GM23338 (cell line): ENCODE measurements at regions not wholly inside any gene's neighbourhood (a gene's known extent, or its start where the extent isn't known, plus 50 kb on each side); places are given as distances from the start of the nearest gene placed in this dataset.
"Not testable (repeated sequence)": the region's sequence is repeated elsewhere in the genome, so short reads cannot be mapped to it uniquely, and the experiment has no call there.

Experiments
- CREB1 ChIP-seq: fragments of 250-450 bp; sonication (Bioruptor Pico); IDR thresholded peaks from 2 replicates; pipeline ENCODE4 v1.5.0; 2020; ENCODE audit warnings: low read depth, mild to moderate bottlenecking, moderate library complexity
- EZH2 ChIP-seq: fragments of 200-600 bp; sonication (generic); IDR thresholded peaks from one replicate; pipeline ENCODE4 v1.8.0; 2017; ENCODE audit warnings: antibody characterized with exemption, mild to moderate bottlenecking, low read depth; ENCODE audit not compliant: unreplicated experiment
- EZH2phosphoT487 ChIP-seq: fragments of 200-600 bp; sonication (generic); IDR thresholded peaks from one replicate; pipeline ENCODE4 v1.8.1; 2018; ENCODE audit warnings: antibody characterized with exemption; ENCODE audit not compliant: unreplicated experiment
- JUNB ChIP-seq: IDR thresholded peaks from one replicate; pipeline ENCODE4 v1.6.1; 2016; ENCODE audit warnings: antibody characterized with exemption; ENCODE audit not compliant: unreplicated experiment
- NANOG ChIP-seq: IDR thresholded peaks from 2 replicates; pipeline ENCODE4 v1.6.1; 2016; ENCODE audit warnings: antibody characterized with exemption, borderline replicate concordance
- POLR2AphosphoS5 ChIP-seq: IDR thresholded peaks from 2 replicates; pipeline ENCODE4 v1.6.1; 2016; ENCODE audit warnings: antibody characterized with exemption, low read depth
- STAT1 ChIP-seq: IDR thresholded peaks from one replicate; pipeline ENCODE4 v1.6.1; 2016; ENCODE audit warnings: antibody characterized with exemption; ENCODE audit not compliant: unreplicated experiment
- ZNF114 ChIP-seq: fragments of 250-450 bp; sonication (Bioruptor Pico); IDR thresholded peaks from 2 replicates; pipeline ENCODE4 v1.5.0; 2020; ENCODE audit warnings: mild to moderate bottlenecking, moderate library complexity
- ZNF331 ChIP-seq: fragments of 250-450 bp; sonication (Bioruptor Pico); IDR thresholded peaks from 2 replicates; pipeline ENCODE4 v1.5.0; 2020; ENCODE audit warnings: low read depth, mild to moderate bottlenecking, moderate library complexity
- TF ChIP-seq, protein P1 (sequence below): IDR thresholded peaks from one replicate; pipeline ENCODE4 v1.6.1; 2018; ENCODE audit warnings: antibody characterized with exemption; ENCODE audit not compliant: unreplicated experiment
- TF ChIP-seq, protein P2 (sequence below), 2 experiments: fragments of 200-600 bp in 1 of 2; sonication (generic) in 1 of 2; conservative IDR thresholded peaks; 2 replicates each; pipeline versions ENCODE4 v1.5.1 to v1.6.1; 2016 to 2017; ENCODE audit warnings: antibody characterized with exemption in 2 of 2, low read depth in 2 of 2, mild to moderate bottlenecking in 2 of 2, moderate library complexity in 1 of 2

DNA sequence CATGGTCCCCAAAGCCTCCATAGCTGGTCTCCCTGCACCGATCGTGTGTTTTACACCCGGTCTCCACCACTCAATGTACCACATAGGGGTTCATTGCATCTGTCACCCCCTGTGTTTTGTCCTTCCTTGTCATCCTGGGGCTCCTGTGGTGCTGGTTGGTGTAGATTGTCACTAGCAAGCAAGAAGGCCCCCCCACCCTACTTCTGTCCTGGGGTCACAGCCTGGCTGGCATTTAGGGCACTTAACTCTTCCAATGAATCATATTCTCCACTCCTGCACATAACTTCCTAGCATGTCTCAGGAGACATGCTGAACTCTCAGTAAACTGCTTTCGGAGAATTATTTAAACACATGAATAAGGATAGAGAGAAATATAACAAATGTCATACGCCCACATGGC lies 161.4 kb downstream of the BCL2L11 start:
- TF ChIP-seq POLR2AphosphoS5; JUNB; EZH2; CREB1 (CRISPR knock-in tag); EZH2phosphoT487; ZNF331 (CRISPR knock-in tag); STAT1; ZNF114 (CRISPR knock-in tag); NANOG: not testable (repeated sequence)
- TF ChIP-seq, protein P1, sequence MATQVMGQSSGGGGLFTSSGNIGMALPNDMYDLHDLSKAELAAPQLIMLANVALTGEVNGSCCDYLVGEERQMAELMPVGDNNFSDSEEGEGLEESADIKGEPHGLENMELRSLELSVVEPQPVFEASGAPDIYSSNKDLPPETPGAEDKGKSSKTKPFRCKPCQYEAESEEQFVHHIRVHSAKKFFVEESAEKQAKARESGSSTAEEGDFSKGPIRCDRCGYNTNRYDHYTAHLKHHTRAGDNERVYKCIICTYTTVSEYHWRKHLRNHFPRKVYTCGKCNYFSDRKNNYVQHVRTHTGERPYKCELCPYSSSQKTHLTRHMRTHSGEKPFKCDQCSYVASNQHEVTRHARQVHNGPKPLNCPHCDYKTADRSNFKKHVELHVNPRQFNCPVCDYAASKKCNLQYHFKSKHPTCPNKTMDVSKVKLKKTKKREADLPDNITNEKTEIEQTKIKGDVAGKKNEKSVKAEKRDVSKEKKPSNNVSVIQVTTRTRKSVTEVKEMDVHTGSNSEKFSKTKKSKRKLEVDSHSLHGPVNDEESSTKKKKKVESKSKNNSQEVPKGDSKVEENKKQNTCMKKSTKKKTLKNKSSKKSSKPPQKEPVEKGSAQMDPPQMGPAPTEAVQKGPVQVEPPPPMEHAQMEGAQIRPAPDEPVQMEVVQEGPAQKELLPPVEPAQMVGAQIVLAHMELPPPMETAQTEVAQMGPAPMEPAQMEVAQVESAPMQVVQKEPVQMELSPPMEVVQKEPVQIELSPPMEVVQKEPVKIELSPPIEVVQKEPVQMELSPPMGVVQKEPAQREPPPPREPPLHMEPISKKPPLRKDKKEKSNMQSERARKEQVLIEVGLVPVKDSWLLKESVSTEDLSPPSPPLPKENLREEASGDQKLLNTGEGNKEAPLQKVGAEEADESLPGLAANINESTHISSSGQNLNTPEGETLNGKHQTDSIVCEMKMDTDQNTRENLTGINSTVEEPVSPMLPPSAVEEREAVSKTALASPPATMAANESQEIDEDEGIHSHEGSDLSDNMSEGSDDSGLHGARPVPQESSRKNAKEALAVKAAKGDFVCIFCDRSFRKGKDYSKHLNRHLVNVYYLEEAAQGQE: not testable (repeated sequence)
- TF ChIP-seq, protein P2, sequence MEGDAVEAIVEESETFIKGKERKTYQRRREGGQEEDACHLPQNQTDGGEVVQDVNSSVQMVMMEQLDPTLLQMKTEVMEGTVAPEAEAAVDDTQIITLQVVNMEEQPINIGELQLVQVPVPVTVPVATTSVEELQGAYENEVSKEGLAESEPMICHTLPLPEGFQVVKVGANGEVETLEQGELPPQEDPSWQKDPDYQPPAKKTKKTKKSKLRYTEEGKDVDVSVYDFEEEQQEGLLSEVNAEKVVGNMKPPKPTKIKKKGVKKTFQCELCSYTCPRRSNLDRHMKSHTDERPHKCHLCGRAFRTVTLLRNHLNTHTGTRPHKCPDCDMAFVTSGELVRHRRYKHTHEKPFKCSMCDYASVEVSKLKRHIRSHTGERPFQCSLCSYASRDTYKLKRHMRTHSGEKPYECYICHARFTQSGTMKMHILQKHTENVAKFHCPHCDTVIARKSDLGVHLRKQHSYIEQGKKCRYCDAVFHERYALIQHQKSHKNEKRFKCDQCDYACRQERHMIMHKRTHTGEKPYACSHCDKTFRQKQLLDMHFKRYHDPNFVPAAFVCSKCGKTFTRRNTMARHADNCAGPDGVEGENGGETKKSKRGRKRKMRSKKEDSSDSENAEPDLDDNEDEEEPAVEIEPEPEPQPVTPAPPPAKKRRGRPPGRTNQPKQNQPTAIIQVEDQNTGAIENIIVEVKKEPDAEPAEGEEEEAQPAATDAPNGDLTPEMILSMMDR (conservative IDR thresholded peaks at IDR 0.05; ENCODE audit: low read depth in 2 of 2): not testable (repeated sequence)
